ENCODE measurements at regions not wholly inside any gene's neighbourhood (a gene's known extent, or its start where the extent isn't known, plus 50 kb on each side); places are given as distances from the start of the nearest gene placed in this dataset.
"Not testable (repeated sequence)": the region's sequence is repeated elsewhere in the genome, so short reads cannot be mapped to it uniquely, and the experiment has no call there.

- DNase-seq (ENCODE audit: low read depth in 2 of 2), result no peak
Measured at GRCh38 chr18:78407466-78407844, 572.2 kb upstream of the SALL3 start.

GRCh38 chr18:78408623-78409022, 571.0 kb upstream of the SALL3 start:
- DNase-seq (ENCODE audit: low read depth in 2 of 2), result no peak

GRCh38 chr18:78410094-78410786, 569.4 kb upstream of the SALL3 start:
- no peak for DNase-seq (ENCODE audit: low read depth in 2 of 2)

- no peak for DNase-seq (ENCODE audit: low read depth in 2 of 2)
Measured at GRCh38 chr18:78411539-78411938, 568.1 kb upstream of the SALL3 start.

GRCh38 chr18:78414302-78414701, 565.3 kb upstream of the SALL3 start:
- no peak for DNase-seq (ENCODE audit: low read depth in 2 of 2)

GRCh38 chr18:78416853-78417252, 562.8 kb upstream of the SALL3 start:
- no peak for DNase-seq (ENCODE audit: low read depth in 2 of 2)

GRCh38 chr18:78418379-78418778, 561.2 kb upstream of the SALL3 start:
- DNase-seq (ENCODE audit: low read depth in 2 of 2), result no peak

- no peak for DNase-seq (ENCODE audit: low read depth in 2 of 2)
Measured at GRCh38 chr18:78419171-78419570, 560.4 kb upstream of the SALL3 start.

GRCh38 chr18:78420116-78420515, 559.5 kb upstream of the SALL3 start:
- no peak for DNase-seq (ENCODE audit: low read depth in 2 of 2)

GRCh38 chr18:78421392-78421791, 558.2 kb upstream of the SALL3 start:
- no peak for DNase-seq (ENCODE audit: low read depth in 2 of 2)

GRCh38 chr18:78422336-78422735, 557.3 kb upstream of the SALL3 start:
- DNase-seq (ENCODE audit: low read depth in 2 of 2), result no peak

- DNase-seq (ENCODE audit: low read depth in 2 of 2), result no peak
Measured at GRCh38 chr18:78423811-78424210, 555.8 kb upstream of the SALL3 start.

GRCh38 chr18:78424403-78425018, 555.1 kb upstream of the SALL3 start:
- no peak for DNase-seq (ENCODE audit: low read depth in 2 of 2)

GRCh38 chr18:78425019-78425412, 554.6 kb upstream of the SALL3 start:
- DNase-seq (ENCODE audit: low read depth in 2 of 2), result no peak

GRCh38 chr18:78427081-78427480, 552.5 kb upstream of the SALL3 start:
- DNase-seq (ENCODE audit: low read depth in 2 of 2), result no peak

- no peak for DNase-seq (ENCODE audit: low read depth in 2 of 2)
Measured at GRCh38 chr18:78429127-78430108, 550.2 kb upstream of the SALL3 start.

GRCh38 chr18:78430131-78430758, 549.4 kb upstream of the SALL3 start:
- DNase-seq (ENCODE audit: low read depth in 2 of 2), result no peak

GRCh38 chr18:78431606-78432005, 548.0 kb upstream of the SALL3 start:
- DNase-seq (ENCODE audit: low read depth in 2 of 2), result no peak

GRCh38 chr18:78433562-78433961, 546.1 kb upstream of the SALL3 start:
- DNase-seq (ENCODE audit: low read depth in 2 of 2), result no peak

- DNase-seq (ENCODE audit: low read depth in 2 of 2), result no peak
Measured at GRCh38 chr18:78436110-78436509, 543.5 kb upstream of the SALL3 start.

GRCh38 chr18:78438235-78438634, 541.4 kb upstream of the SALL3 start:
- not testable (repeated sequence) for DNase-seq (ENCODE audit: low read depth in 2 of 2)

- DNase-seq (ENCODE audit: low read depth in 2 of 2), result no peak
Measured at GRCh38 chr18:78445880-78446279, 533.7 kb upstream of the SALL3 start.

Data from activated CD4-positive, alpha-beta T cell treated with anti-CD3 and anti-CD28 coated beads for 24 hours (primary cell).